Peyer's patch (tissue), 4 donors: ENCODE measurements at regions not wholly inside any gene's neighbourhood (a gene's known extent, or its start where the extent isn't known, plus 50 kb on each side); places are given as distances from the start of the nearest gene placed in this dataset.
"Not testable (repeated sequence)": the region's sequence is repeated elsewhere in the genome, so short reads cannot be mapped to it uniquely, and the experiment has no call there.

Source experiments
- DNase-seq, 3 donors: peaks; one replicate each; pipeline ENCODE4 v3.0.0-alpha.2; 2017 to 2019
- H3K27ac ChIP-seq, 4 donors: fragments of 200-600 bp; sonication (generic); one replicate each; pipeline ENCODE4 v1.5.1; 2016 to 2019
- H3K27me3 ChIP-seq, 2 donors: fragments of 200-600 bp; sonication (generic); one replicate each; pipeline ENCODE4 v1.5.1; 2019
- H3K36me3 ChIP-seq, 3 donors: fragments of 200-600 bp; sonication (generic); one replicate each; pipeline ENCODE4 v1.5.1; 2016 to 2019
- H3K4me1 ChIP-seq, 4 donors: fragments of 200-600 bp; sonication (generic); one replicate each; pipeline ENCODE4 v1.5.1; 2016 to 2019
- H3K4me3 ChIP-seq, 4 donors: fragments of 200-600 bp; sonication (generic); 1 replicate in 3 of 4; 2 replicates in 1 of 4; pipeline ENCODE4 v1.5.1; 2016 to 2019; ENCODE audit warnings: mild to moderate bottlenecking in 1 of 4
- H3K9me3 ChIP-seq, 4 donors: fragments of 200-600 bp; sonication (generic); one replicate each; pipeline ENCODE4 v1.5.1; 2016 to 2019; ENCODE audit warnings: mild to moderate bottlenecking in 1 of 4
- POLR2A ChIP-seq, 2 donors: fragments of 450-650 bp; IDR thresholded peaks; one replicate each; pipeline ENCODE4 v1.5.1; 2017; ENCODE audit warnings: antibody characterized with exemption in 2 of 2, mild to moderate bottlenecking in 2 of 2, moderate library complexity in 2 of 2
- TF ChIP-seq, protein P1 (sequence below), 6 experiments: fragments of 450-650 bp in 4 of 6; fragments of 200-600 bp in 2 of 6; sonication (generic) in 1 of 6; IDR thresholded peaks; one replicate each; pipeline ENCODE4 v1.5.1; 2017 to 2019; ENCODE audit warnings: antibody characterized with exemption in 6 of 6, mild to moderate bottlenecking in 3 of 6, moderate library complexity in 1 of 6

DNA sequence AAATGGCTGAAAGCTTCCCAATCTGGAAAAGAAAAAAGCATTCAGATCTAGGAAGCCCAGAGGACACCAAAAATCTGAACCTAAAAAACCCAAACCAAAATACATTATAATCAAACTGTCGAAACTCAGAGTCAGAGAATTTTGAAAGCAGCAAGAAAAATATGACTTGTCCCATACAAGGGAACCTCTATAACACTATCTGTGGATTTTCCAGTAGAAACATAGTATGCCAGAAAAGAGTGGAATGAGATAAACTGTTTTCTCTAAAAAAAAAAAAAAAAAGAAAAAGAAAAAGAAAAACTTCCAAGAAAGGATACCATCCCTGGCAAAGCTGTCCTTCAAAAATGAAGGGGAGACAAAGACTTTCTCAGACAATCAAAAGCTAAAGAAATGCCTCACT, 179.0 kb downstream of the POM121L12 start:
- Histone ChIP-seq H3K27ac (no peak overlapping the region), H3K36me3 (no peaks in the 10 kb centered on the region), H3K27me3 (no peaks in the 10 kb centered on the region), H3K4me1 (no peaks in the 10 kb centered on the region), H3K4me3 (no peak overlapping the region), H3K9me3 (peaks cover 0 to 12% (median 2%) of the 10 kb centered on the region in 4 donors)
- TF ChIP-seq POLR2A (IDR thresholded peaks at IDR 0.05), result no peak
- TF ChIP-seq, protein P1, sequence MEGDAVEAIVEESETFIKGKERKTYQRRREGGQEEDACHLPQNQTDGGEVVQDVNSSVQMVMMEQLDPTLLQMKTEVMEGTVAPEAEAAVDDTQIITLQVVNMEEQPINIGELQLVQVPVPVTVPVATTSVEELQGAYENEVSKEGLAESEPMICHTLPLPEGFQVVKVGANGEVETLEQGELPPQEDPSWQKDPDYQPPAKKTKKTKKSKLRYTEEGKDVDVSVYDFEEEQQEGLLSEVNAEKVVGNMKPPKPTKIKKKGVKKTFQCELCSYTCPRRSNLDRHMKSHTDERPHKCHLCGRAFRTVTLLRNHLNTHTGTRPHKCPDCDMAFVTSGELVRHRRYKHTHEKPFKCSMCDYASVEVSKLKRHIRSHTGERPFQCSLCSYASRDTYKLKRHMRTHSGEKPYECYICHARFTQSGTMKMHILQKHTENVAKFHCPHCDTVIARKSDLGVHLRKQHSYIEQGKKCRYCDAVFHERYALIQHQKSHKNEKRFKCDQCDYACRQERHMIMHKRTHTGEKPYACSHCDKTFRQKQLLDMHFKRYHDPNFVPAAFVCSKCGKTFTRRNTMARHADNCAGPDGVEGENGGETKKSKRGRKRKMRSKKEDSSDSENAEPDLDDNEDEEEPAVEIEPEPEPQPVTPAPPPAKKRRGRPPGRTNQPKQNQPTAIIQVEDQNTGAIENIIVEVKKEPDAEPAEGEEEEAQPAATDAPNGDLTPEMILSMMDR (IDR thresholded peaks at IDR 0.05), result no peak
- no peak for DNase-seq

DNA sequence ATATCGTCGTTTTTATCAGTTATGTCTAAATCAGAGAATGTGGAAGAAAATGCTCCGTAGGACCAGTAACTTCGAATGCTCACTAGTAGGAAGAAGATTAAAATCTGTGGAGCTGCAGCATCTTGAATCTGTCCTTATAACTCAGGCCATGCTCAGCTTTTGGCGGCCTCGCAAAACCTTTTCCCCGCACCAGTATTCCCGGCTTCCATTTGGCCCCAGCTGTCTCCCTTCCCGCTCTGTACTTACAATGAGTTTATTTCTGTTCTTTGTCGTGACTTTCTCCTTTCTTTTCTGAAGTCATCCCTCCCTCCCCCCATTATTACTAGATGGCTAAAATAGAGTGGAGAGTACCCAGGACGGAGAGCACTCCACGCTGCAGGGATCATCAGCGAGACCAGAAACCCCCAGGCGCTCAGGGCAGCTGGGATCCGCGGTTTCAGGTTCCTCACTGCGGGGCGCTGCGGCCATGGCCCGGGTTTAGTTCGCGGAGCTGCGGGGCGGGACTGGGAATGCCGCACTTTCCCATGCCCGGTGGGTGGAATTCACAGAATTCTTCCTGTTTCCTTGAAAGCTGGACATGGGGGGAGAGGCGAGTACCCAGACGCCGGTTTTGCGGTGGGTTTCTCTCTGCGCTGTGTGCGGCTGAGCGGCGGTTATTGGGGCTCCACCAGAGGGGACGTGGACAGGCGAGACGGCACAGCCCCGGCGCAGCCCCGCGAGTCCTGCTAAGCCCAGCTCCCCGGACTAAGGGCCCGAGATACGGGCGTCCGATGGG, 183.5 kb downstream of the POM121L12 start:
- TF ChIP-seq, protein P1 (IDR thresholded peaks at IDR 0.05), result no peak
- no peak for TF ChIP-seq POLR2A (IDR thresholded peaks at IDR 0.05)
- Histone ChIP-seq H3K4me1 (no peaks in the 10 kb centered on the region), H3K27ac (no peak overlapping the region), H3K9me3 (peaks cover 0 to 8% (median 2%) of the 10 kb centered on the region in 4 donors), H3K27me3 (no peaks in the 10 kb centered on the region), H3K36me3 (no peaks in the 10 kb centered on the region), H3K4me3 (peak overlapping the region in 1 of 4 donors; percentile 34)
- no peak for DNase-seq

DNA sequence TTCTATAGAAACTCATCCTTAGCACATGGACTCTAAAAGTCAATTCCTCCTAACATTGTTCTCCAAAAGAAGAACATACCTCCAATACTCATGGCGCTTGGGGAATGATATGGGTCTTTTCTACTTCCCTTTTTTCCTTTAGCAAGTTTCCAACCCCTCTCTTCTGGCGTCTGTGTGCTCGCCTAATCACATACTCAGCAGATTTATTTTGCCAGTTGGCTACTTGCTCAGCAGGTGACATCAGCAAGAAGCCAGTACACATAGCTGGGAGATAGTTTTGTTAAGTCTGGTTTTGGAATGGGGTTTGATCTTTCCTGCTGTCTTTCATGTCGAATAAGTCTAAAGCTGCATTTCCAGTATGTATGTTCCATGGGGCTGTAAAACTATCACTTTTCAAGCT, 193.8 kb downstream of the POM121L12 start:
- Histone ChIP-seq H3K4me1 (no peaks in the 10 kb centered on the region), H3K27me3 (no peaks in the 10 kb centered on the region), H3K27ac (no peak overlapping the region), H3K36me3 (no peaks in the 10 kb centered on the region), H3K4me3 (no peak overlapping the region), H3K9me3 (no peaks in the 10 kb centered on the region)
- TF ChIP-seq, protein P1 (IDR thresholded peaks at IDR 0.05), result no peak
- no peak for TF ChIP-seq POLR2A (IDR thresholded peaks at IDR 0.05)
- no peak for DNase-seq

DNA sequence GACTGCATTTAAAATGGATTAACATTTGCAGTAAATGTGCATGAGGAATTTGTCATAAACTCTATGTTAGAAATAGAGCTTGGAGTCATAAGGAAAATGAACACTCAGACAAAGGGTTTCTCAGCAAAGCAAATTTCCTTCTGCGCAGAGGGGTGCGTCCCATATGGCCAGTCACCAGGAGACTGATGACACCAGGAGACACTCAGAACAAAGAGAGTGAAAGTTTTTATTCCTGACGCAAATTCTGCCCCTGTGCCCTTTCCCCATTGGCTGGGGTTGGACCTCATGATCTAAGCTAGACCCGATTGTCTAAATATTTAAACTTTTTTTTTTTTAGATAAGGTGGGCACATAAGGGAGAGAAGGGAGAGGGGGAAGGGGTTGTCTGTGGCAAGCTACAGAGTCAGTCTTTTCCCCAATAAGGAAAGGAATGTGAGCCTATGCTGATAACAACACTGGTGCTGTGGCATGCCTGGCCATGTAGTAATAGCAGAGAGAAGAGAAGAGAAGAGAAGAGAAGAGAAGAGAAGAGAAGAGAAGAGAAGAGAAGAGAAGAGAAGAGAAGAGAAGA, 202.0 kb downstream of the POM121L12 start:
- no peak for DNase-seq
- Histone ChIP-seq H3K4me3 (no peak overlapping the region), H3K36me3 (no peaks in the 10 kb centered on the region), H3K9me3 (no peaks in the 10 kb centered on the region), H3K27me3 (no peaks in the 10 kb centered on the region), H3K4me1 (no peaks in the 10 kb centered on the region), H3K27ac (no peak overlapping the region)
- TF ChIP-seq, protein P1 (IDR thresholded peaks at IDR 0.05), result no peak
- no peak for TF ChIP-seq POLR2A (IDR thresholded peaks at IDR 0.05)

DNA sequence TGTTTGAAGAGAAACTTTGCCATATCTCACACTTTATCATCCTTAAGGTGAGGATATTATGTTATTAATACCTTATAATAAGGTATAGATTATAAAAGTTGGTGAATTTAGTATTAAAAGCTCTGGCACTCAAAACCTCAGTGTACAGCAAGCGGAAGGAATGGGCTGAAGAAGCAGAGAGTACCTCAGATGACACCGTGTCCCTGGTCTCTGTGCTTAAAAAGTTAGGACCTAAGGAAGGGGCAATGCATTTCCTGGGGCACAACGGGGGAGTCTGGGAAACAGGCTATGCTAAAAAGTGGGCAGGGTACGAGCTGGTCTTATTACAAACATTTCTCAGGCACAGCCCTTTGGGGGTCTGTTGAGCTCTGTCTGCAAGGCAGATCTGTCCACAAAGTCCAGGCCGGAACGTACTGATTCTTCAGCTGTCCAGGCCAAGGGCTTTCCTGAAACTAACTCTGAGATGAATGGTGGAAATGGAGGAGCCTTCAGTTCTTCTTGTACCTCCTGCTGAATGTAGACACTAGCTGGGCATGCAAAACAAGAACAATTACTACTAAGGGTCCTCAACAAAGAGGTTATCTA, 202.7 kb downstream of the POM121L12 start:
- Histone ChIP-seq H3K27ac (no peak overlapping the region), H3K4me1 (no peaks in the 10 kb centered on the region), H3K27me3 (no peaks in the 10 kb centered on the region), H3K36me3 (no peaks in the 10 kb centered on the region), H3K9me3 (no peaks in the 10 kb centered on the region), H3K4me3 (no peak overlapping the region)
- DNase-seq, result no peak
- TF ChIP-seq POLR2A (IDR thresholded peaks at IDR 0.05), result no peak
- TF ChIP-seq, protein P1 (IDR thresholded peaks at IDR 0.05), result no peak

DNA sequence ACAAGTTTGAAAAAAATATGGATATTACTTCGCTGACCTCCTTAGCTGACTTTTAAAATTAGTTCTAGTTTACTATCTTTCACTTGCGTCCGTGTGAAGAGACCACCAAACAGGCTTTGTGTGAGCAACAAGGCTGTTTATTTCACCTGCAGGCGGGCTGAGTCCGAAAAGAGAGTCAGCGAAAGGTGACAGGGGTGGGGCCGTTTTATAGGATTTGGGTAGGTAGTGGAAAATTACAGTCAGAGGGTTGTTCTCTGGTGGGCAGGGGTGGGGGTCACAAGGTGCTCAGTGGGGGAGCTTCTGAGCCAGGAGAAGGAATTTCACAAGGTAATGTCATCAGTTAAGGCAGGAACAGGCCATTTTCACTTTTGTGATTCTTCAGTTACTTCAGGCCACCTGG, 203.7 kb downstream of the POM121L12 start:
- DNase-seq, H3K36me3 ChIP-seq, H3K27me3 ChIP-seq, H3K4me3 ChIP-seq, H3K9me3 ChIP-seq, H3K27ac ChIP-seq, H3K4me1 ChIP-seq: not testable (repeated sequence)
